Upper lobe of left lung (tissue), 4 donors: ENCODE measurements at regions not wholly inside any gene's neighbourhood (a gene's known extent, or its start where the extent isn't known, plus 50 kb on each side); places are given as distances from the start of the nearest gene placed in this dataset.

Experiments used
- EP300 ChIP-seq, 4 donors: sonication (generic); formaldehyde crosslinking; IDR thresholded peaks; one replicate each; pipeline ENCODE4 v1.5.1; 2017; ENCODE audit warnings: antibody characterized with exemption in 4 of 4, control low read depth in 2 of 4
- POLR2A ChIP-seq, 4 donors: fragments of 450-650 bp; IDR thresholded peaks; one replicate each; pipeline ENCODE4 v1.5.1; 2016 to 2017; ENCODE audit warnings: antibody characterized with exemption in 4 of 4, mild to moderate bottlenecking in 2 of 4
- POLR2AphosphoS5 ChIP-seq, 2 donors: sonication (generic); formaldehyde crosslinking; IDR thresholded peaks; one replicate each; pipeline ENCODE4 v1.5.1; 2017; ENCODE audit warnings: antibody characterized with exemption in 2 of 2
- TF ChIP-seq, protein P1 (sequence below), 6 experiments: fragments of 450-650 bp in 4 of 6; fragments of 200-600 bp in 2 of 6; sonication (generic) in 2 of 6; IDR thresholded peaks; one replicate each; pipeline ENCODE4 v1.5.1; 2016 to 2019; ENCODE audit warnings: antibody characterized with exemption in 6 of 6

DNA sequence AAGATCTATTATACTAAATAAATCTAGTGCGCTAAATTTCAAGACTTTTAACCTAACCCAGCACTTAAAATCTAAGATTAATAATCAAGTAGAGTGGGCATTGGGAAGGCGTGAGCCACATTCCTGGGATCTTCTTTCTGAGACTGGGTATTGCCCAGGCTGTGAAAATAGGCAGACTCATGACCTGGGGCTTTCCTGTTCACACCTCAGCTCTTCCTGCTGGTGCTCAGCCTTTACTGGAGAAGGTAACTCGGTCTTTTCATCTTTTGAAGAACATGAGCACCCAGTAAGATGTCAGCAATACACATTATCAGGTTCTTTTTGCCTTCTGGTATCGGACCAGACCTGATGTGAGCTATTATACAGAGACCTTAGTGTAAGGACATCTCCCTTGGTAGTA is 500.5 kb downstream of the PLCL1 start:
- TF ChIP-seq, protein P1, sequence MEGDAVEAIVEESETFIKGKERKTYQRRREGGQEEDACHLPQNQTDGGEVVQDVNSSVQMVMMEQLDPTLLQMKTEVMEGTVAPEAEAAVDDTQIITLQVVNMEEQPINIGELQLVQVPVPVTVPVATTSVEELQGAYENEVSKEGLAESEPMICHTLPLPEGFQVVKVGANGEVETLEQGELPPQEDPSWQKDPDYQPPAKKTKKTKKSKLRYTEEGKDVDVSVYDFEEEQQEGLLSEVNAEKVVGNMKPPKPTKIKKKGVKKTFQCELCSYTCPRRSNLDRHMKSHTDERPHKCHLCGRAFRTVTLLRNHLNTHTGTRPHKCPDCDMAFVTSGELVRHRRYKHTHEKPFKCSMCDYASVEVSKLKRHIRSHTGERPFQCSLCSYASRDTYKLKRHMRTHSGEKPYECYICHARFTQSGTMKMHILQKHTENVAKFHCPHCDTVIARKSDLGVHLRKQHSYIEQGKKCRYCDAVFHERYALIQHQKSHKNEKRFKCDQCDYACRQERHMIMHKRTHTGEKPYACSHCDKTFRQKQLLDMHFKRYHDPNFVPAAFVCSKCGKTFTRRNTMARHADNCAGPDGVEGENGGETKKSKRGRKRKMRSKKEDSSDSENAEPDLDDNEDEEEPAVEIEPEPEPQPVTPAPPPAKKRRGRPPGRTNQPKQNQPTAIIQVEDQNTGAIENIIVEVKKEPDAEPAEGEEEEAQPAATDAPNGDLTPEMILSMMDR (IDR thresholded peaks at IDR 0.05), result no peak
- no peak for TF ChIP-seq EP300 (IDR thresholded peaks at IDR 0.05)
- no peak for TF ChIP-seq POLR2A (IDR thresholded peaks at IDR 0.05)
- TF ChIP-seq POLR2AphosphoS5 (IDR thresholded peaks at IDR 0.05), result no peak
